ENCODE measurements at regions not wholly inside any gene's neighbourhood (a gene's known extent, or its start where the extent isn't known, plus 50 kb on each side); places are given as distances from the start of the nearest gene placed in this dataset.

DNA sequence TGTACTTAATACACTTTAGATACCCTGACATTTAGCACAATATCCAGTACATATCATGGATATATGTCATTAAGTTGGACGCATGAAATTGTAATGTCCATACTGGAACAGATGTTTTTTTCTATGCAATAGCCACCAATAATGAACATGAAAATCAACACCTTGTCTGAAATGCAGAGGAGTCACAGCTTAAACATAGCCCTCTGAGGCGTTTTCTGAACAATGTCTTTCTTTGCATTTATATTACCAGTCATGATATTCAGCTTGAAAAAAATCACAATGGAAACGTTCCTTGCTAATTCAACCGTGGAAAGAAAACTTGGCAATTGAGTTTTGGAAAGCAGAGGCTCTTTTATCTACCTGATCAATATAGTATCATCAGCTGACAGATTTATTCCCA lies 86.7 kb upstream of the COL11A1 start:
- intact Hi-C loops (cut with micrococcal nuclease), result no loop called here
- Histone ChIP-seq H3K36me3 (ENCODE audit: insufficient read depth, low read length) (no peaks in the 10 kb centered on the region), H3K4me3 (ENCODE audit: low read length in 2 of 2) (no peak overlapping the region), H3K27ac (ENCODE audit: low read depth, low read length) (no peak overlapping the region), H3K4me1 (ENCODE audit: insufficient read depth, low read length) (no peaks in the 10 kb centered on the region), H3K27me3 (ENCODE audit: insufficient read depth, low read length) (no peaks in the 10 kb centered on the region), H3K9me3 (ENCODE audit: control insufficient read depth in 1 of 2, low read length in 2 of 2) (no peaks in the 10 kb centered on the region)
- no peak overlapping the region for H3K4me3 Mint-ChIP-seq
- no peak for DNase-seq
- no peaks in the 10 kb centered on the region for H3K36me3 Mint-ChIP-seq
- no peak overlapping the region for H3K27ac Mint-ChIP-seq
- ChIA-PET CTCF (ENCODE audit: partially characterized antibody) (no interaction called here), POLR2A (ENCODE audit: partially characterized antibody) (no interaction called here)
- H3K4me1 Mint-ChIP-seq, result no peaks in the 10 kb centered on the region
- no peaks in the 10 kb centered on the region for H3K27me3 Mint-ChIP-seq
- peaks cover 0 to 3% (median 2%) of the 10 kb centered on the region in 8 donors for H3K9me3 Mint-ChIP-seq

DNA sequence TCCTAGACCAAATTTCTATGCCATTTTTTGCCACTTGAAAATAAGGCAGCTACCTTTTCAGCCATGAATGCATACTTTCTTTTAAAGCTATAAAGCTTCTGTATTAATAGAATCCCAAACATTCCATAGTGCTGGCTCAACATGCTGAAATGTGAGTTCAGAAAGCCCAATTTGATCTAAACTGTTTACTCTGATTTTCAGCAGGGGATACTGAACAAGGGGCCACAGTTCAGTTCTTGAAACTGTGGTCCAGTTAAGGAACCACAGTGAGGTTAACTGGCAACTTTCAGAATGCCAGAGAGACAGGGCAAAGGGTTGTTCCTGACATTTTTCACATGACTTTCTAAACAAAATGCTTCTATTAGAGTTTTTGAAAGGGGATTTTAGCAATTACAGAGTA lies 85.7 kb upstream of the COL11A1 start:
- ChIA-PET CTCF (ENCODE audit: partially characterized antibody) (interaction anchor here (0.5 kb wide), 1 partner anchor 24 kb away, joined by 3 read pairs; no protein-coding TSS in a partner anchor), POLR2A (ENCODE audit: partially characterized antibody) (no interaction called here)
- H3K4me3 Mint-ChIP-seq, result no peak overlapping the region
- Histone ChIP-seq H3K9me3 (ENCODE audit: control insufficient read depth in 1 of 2, low read length in 2 of 2) (no peaks in the 10 kb centered on the region), H3K27ac (ENCODE audit: low read depth, low read length) (no peak overlapping the region), H3K4me3 (ENCODE audit: low read length in 2 of 2) (no peak overlapping the region), H3K4me1 (ENCODE audit: insufficient read depth, low read length) (no peaks in the 10 kb centered on the region), H3K36me3 (ENCODE audit: insufficient read depth, low read length) (no peaks in the 10 kb centered on the region), H3K27me3 (ENCODE audit: insufficient read depth, low read length) (no peaks in the 10 kb centered on the region)
- H3K27ac Mint-ChIP-seq, result no peak overlapping the region
- no peaks in the 10 kb centered on the region for H3K4me1 Mint-ChIP-seq
- intact Hi-C loops (cut with micrococcal nuclease), result no loop called here
- H3K27me3 Mint-ChIP-seq, result no peaks in the 10 kb centered on the region
- no peak for DNase-seq
- no peaks in the 10 kb centered on the region for H3K36me3 Mint-ChIP-seq
- H3K9me3 Mint-ChIP-seq, result peaks cover 0 to 4% (median 2%) of the 10 kb centered on the region in 8 donors

DNA sequence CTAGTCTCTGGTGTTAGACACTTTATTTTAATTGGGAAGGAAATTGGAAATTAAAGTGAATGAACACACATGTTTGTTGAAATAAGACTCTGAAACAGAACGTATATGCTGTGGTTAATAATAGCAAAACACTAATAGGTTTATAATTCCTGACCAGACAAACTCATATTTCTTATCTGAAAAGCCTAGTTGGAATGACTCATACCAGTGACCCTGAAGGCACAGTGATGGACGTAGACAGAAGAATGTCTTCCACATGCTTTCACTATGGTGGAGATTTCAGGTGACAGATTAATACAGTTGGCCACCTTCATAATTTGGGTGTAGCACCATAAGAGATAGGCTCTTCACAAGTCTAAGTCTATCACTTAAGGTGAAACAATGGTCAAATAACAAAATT lies 83.0 kb upstream of the COL11A1 start:
- Mint-ChIP-seq H3K9me3 (peaks cover 0 to 4% (median 0%) of the 10 kb centered on the region in 8 donors), H3K36me3 (no peaks in the 10 kb centered on the region), H3K4me1 (no peaks in the 10 kb centered on the region), H3K27ac (no peak overlapping the region), H3K27me3 (no peaks in the 10 kb centered on the region), H3K4me3 (no peak overlapping the region)
- ChIA-PET POLR2A (ENCODE audit: partially characterized antibody) (no interaction called here), CTCF (ENCODE audit: partially characterized antibody) (no interaction called here)
- H3K9me3 ChIP-seq (ENCODE audit: control insufficient read depth in 1 of 2, low read length in 2 of 2), result no peaks in the 10 kb centered on the region
- H3K4me1 ChIP-seq (ENCODE audit: insufficient read depth, low read length), result no peaks in the 10 kb centered on the region
- no peaks in the 10 kb centered on the region for H3K27me3 ChIP-seq (ENCODE audit: insufficient read depth, low read length)
- no peak overlapping the region for H3K4me3 ChIP-seq (ENCODE audit: low read length in 2 of 2)
- H3K36me3 ChIP-seq (ENCODE audit: insufficient read depth, low read length), result no peaks in the 10 kb centered on the region
- no peak overlapping the region for H3K27ac ChIP-seq (ENCODE audit: low read depth, low read length)
- intact Hi-C loops (cut with micrococcal nuclease), result no loop called here
- DNase-seq, result no peak

DNA sequence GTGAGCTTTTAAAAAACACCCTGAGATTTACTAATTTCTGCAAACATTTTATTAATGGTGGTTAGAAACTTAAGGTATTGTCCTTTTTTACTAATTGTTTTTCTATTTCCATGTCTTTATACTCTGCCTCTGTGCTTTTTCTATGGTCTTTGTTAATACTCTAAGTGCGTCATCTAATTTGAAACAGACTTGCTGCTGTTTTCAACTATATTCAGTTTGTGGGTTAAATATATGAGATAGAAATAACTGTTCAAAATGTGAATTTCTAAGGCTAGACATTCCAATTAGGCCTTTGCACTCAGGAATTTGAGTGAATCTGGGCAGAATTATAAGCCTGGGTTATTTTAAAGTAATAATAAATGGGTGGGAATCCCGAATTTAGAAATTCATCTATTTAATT lies 82.4 kb upstream of the COL11A1 start:
- Histone ChIP-seq H3K27me3 (ENCODE audit: insufficient read depth, low read length) (no peaks in the 10 kb centered on the region), H3K4me1 (ENCODE audit: insufficient read depth, low read length) (no peaks in the 10 kb centered on the region), H3K9me3 (ENCODE audit: control insufficient read depth in 1 of 2, low read length in 2 of 2) (no peaks in the 10 kb centered on the region), H3K27ac (ENCODE audit: low read depth, low read length) (no peak overlapping the region), H3K36me3 (ENCODE audit: insufficient read depth, low read length) (no peaks in the 10 kb centered on the region), H3K4me3 (ENCODE audit: low read length in 2 of 2) (no peak overlapping the region)
- H3K36me3 Mint-ChIP-seq, result no peaks in the 10 kb centered on the region
- H3K27me3 Mint-ChIP-seq, result no peaks in the 10 kb centered on the region
- ChIA-PET CTCF (ENCODE audit: partially characterized antibody) (no interaction called here), POLR2A (ENCODE audit: partially characterized antibody) (no interaction called here)
- no peaks in the 10 kb centered on the region for H3K4me1 Mint-ChIP-seq
- no peak for DNase-seq
- intact Hi-C loops (cut with micrococcal nuclease), result no loop called here
- H3K9me3 Mint-ChIP-seq, result peaks cover 0 to 4% (median under 1%) of the 10 kb centered on the region in 8 donors
- no peak overlapping the region for H3K27ac Mint-ChIP-seq
- H3K4me3 Mint-ChIP-seq, result no peak overlapping the region

DNA sequence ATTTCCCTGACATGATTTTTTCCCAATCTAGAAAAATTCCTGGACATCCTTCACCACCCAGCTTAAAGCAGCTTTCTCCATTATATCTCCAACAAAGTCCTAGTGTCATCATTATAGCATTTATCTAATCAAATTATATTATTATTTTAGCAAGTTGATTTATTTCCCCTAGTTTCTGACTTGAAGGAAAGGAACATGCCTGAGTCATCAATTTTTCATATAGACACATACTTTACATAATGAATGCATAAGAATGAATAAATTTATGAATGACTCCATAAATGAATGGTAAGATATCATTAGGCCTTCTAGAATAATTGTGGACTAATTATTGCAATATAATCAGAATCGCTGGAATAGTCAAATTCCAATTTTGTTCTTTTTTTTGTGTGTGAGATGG lies 79.4 kb upstream of the COL11A1 start:
- Mint-ChIP-seq H3K27ac (no peak overlapping the region), H3K4me3 (no peak overlapping the region), H3K9me3 (peaks cover 0 to 5% (median 2%) of the 10 kb centered on the region in 8 donors), H3K27me3 (no peaks in the 10 kb centered on the region), H3K4me1 (no peaks in the 10 kb centered on the region), H3K36me3 (no peaks in the 10 kb centered on the region)
- Histone ChIP-seq H3K4me1 (ENCODE audit: insufficient read depth, low read length) (no peaks in the 10 kb centered on the region), H3K4me3 (ENCODE audit: low read length in 2 of 2) (no peak overlapping the region), H3K27me3 (ENCODE audit: insufficient read depth, low read length) (no peaks in the 10 kb centered on the region), H3K9me3 (ENCODE audit: control insufficient read depth in 1 of 2, low read length in 2 of 2) (no peaks in the 10 kb centered on the region), H3K27ac (ENCODE audit: low read depth, low read length) (no peak overlapping the region), H3K36me3 (ENCODE audit: insufficient read depth, low read length) (no peaks in the 10 kb centered on the region)
- ChIA-PET POLR2A (ENCODE audit: partially characterized antibody) (no interaction called here), CTCF (ENCODE audit: partially characterized antibody) (no interaction called here)
- DNase-seq, result no peak
- intact Hi-C loops (cut with micrococcal nuclease), result no loop called here

DNA sequence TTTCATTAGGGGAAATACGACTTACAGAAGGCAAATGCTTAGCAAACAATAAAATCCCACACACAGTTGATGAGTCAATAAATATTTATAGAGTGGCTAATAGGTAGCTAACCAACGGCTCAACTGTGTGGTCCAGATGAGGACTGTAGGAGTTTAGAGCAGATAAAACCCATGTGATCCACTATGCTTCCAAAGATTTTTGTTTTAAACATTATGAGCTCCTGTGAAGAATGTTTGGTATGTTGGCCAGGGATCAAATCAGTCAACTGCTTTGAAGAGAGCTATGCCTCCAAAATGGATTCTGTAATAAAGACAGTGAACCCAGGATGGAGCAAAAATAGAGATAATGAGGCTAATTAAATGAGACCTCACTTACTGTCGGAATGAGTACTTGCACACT lies 72.3 kb upstream of the COL11A1 start:
- no peaks in the 10 kb centered on the region for H3K27me3 ChIP-seq (ENCODE audit: insufficient read depth, low read length)
- no peaks in the 10 kb centered on the region for H3K9me3 ChIP-seq (ENCODE audit: control insufficient read depth in 1 of 2, low read length in 2 of 2)

DNA sequence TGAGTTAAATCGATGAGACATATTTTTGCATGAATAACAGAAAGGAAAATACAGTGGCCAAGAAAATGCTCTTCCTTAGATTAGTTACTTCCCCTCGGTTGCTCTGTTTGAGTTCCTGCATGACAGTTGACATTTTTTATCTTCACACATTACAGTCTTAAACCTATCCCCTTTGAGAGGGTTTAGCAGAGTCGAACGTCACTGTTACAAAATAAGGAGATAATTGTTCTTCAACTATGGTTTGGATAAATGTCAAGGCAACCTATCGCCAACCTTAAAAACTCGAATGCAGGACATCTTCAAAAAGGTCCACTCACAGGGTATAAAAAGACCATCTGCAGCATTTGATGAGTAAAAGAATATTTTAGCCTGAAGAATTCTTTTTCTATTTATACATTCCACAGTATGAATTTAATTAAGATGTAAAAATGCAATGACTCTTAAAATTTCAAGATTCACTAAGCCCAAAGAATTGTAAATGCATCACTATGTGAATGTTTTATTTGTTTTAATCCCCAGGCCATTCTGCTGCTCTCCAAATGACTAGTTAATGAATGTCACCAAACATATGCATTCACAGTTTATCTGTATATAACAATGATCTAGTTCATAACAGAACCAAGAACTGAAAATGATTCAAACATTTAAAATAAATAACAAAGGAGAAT lies 68.9 kb upstream of the COL11A1 start:
- POLR2A ChIA-PET (ENCODE audit: partially characterized antibody), result no interaction called here
- no peak overlapping the region for H3K27ac Mint-ChIP-seq
- H3K4me1 Mint-ChIP-seq, result no peaks in the 10 kb centered on the region
- no peak overlapping the region for H3K4me3 ChIP-seq (ENCODE audit: low read length in 2 of 2)
- H3K27me3 Mint-ChIP-seq, result no peaks in the 10 kb centered on the region
- no peaks in the 10 kb centered on the region for H3K27me3 ChIP-seq (ENCODE audit: insufficient read depth, low read length)
- CTCF ChIA-PET (ENCODE audit: partially characterized antibody), result no interaction called here
- H3K4me3 Mint-ChIP-seq, result no peak overlapping the region
- H3K9me3 Mint-ChIP-seq, result peaks cover 0 to 4% (median 0%) of the 10 kb centered on the region in 8 donors
- no peaks in the 10 kb centered on the region for H3K36me3 ChIP-seq (ENCODE audit: insufficient read depth, low read length)
- no peaks in the 10 kb centered on the region for H3K36me3 Mint-ChIP-seq
- no peaks in the 10 kb centered on the region for H3K9me3 ChIP-seq (ENCODE audit: control insufficient read depth in 1 of 2, low read length in 2 of 2)
- no peak for DNase-seq
- intact Hi-C loops (cut with micrococcal nuclease), result no loop called here
- H3K27ac ChIP-seq (ENCODE audit: low read depth, low read length), result no peak overlapping the region
- H3K4me1 ChIP-seq (ENCODE audit: insufficient read depth, low read length), result no peaks in the 10 kb centered on the region

More for the DNA sequence above, 72.3 kb upstream of the COL11A1 start:
- Histone ChIP-seq H3K27ac (ENCODE audit: low read depth, low read length) (no peak overlapping the region), H3K36me3 (ENCODE audit: insufficient read depth, low read length) (no peaks in the 10 kb centered on the region), H3K4me3 (ENCODE audit: low read length in 2 of 2) (no peak overlapping the region), H3K4me1 (ENCODE audit: insufficient read depth, low read length) (no peaks in the 10 kb centered on the region)
- Mint-ChIP-seq H3K9me3 (peaks cover 0 to 4% (median 1%) of the 10 kb centered on the region in 8 donors), H3K4me3 (no peak overlapping the region), H3K27me3 (no peaks in the 10 kb centered on the region), H3K4me1 (no peaks in the 10 kb centered on the region), H3K27ac (no peak overlapping the region), H3K36me3 (no peaks in the 10 kb centered on the region)
- intact Hi-C loops (cut with micrococcal nuclease), result no loop called here
- ChIA-PET CTCF (ENCODE audit: partially characterized antibody) (no interaction called here), POLR2A (ENCODE audit: partially characterized antibody) (no interaction called here)
- no peak for DNase-seq
